ENCODE measurements at regions not wholly inside any gene's neighbourhood (a gene's known extent, or its start where the extent isn't known, plus 50 kb on each side); places are given as distances from the start of the nearest gene placed in this dataset.
"Not testable (repeated sequence)": the region's sequence is repeated elsewhere in the genome, so short reads cannot be mapped to it uniquely, and the experiment has no call there.

GRCh38 chr15:96867992-96868391 lies 537.5 kb downstream of the NR2F2 start:
- no peaks in the 10 kb centered on the region for H3K27me3 ChIP-seq (ENCODE audit: control insufficient read depth in 2 of 2, insufficient read depth in 2 of 2, low read length in 2 of 2)
- H3K4me3 Mint-ChIP-seq: no peak overlapping the region
- no peak overlapping the region for H3K4me3 ChIP-seq (ENCODE audit: low read length)
- H3K27ac ChIP-seq (ENCODE audit: low read depth, low read length): no peak overlapping the region
- peaks cover 0 to 10% (median 2%) of the 10 kb centered on the region in 5 donors for H3K27me3 Mint-ChIP-seq
- no peaks in the 10 kb centered on the region for H3K4me1 ChIP-seq (ENCODE audit: control insufficient read depth in 2 of 2, insufficient read depth in 2 of 2, low read length in 2 of 2)
- H3K9me3 Mint-ChIP-seq: peaks cover 0 to 11% (median 4%) of the 10 kb centered on the region in 11 donors
- intact Hi-C loops (cut with micrococcal nuclease): no loop called here
- CTCF ChIA-PET: no interaction called here
- no peaks in the 10 kb centered on the region for H3K9me3 ChIP-seq (ENCODE audit: control insufficient read depth in 2 of 3, low read length in 3 of 3)
- no peaks in the 10 kb centered on the region for H3K36me3 Mint-ChIP-seq
- H3K4me1 Mint-ChIP-seq: no peaks in the 10 kb centered on the region
- DNase-seq: no peak
- H3K27ac Mint-ChIP-seq: no peak overlapping the region
- POLR2A ChIA-PET: no interaction called here
- no peaks in the 10 kb centered on the region for H3K36me3 ChIP-seq (ENCODE audit: control insufficient read depth in 2 of 3, insufficient read depth in 3 of 3, low read length in 3 of 3)
- no peak for ATAC-seq

- Histone ChIP-seq H3K4me1 (ENCODE audit: control insufficient read depth in 2 of 2, insufficient read depth in 2 of 2, low read length in 2 of 2) (no peaks in the 10 kb centered on the region), H3K36me3 (ENCODE audit: control insufficient read depth in 2 of 3, insufficient read depth in 3 of 3, low read length in 3 of 3) (no peaks in the 10 kb centered on the region), H3K9me3 (ENCODE audit: control insufficient read depth in 2 of 3, low read length in 3 of 3) (no peaks in the 10 kb centered on the region), H3K27ac (ENCODE audit: low read depth, low read length) (no peak overlapping the region), H3K27me3 (ENCODE audit: control insufficient read depth in 2 of 2, insufficient read depth in 2 of 2, low read length in 2 of 2) (no peaks in the 10 kb centered on the region), H3K4me3 (ENCODE audit: low read length) (no peak overlapping the region)
- ATAC-seq (no peak), DNase-seq (no peak)
- CTCF ChIA-PET: no interaction called here
- Mint-ChIP-seq H3K9me3 (peaks cover 0 to 11% (median 4%) of the 10 kb centered on the region in 11 donors), H3K36me3 (no peaks in the 10 kb centered on the region), H3K4me3 (no peak overlapping the region), H3K27me3 (peaks cover 0 to 10% (median 2%) of the 10 kb centered on the region in 5 donors), H3K4me1 (peaks cover 0 to 1% (median 0%) of the 10 kb centered on the region in 7 donors), H3K27ac (no peak overlapping the region)
- POLR2A ChIA-PET: no interaction called here
- intact Hi-C loops (cut with micrococcal nuclease): no loop called here
These were observed 538.6 kb downstream of the NR2F2 start for GRCh38 chr15:96869122-96869521.

- H3K27ac Mint-ChIP-seq: no peak overlapping the region
- POLR2A ChIA-PET: no interaction called here
- H3K9me3 ChIP-seq (ENCODE audit: control insufficient read depth in 2 of 3, low read length in 3 of 3): no peaks in the 10 kb centered on the region
- H3K4me3 Mint-ChIP-seq: no peak overlapping the region
- H3K27ac ChIP-seq (ENCODE audit: low read depth, low read length): no peak overlapping the region
- peaks cover 0 to 11% (median 4%) of the 10 kb centered on the region in 11 donors for H3K9me3 Mint-ChIP-seq
- ATAC-seq: no peak
- CTCF ChIA-PET: no interaction called here
- H3K36me3 Mint-ChIP-seq: no peaks in the 10 kb centered on the region
- peaks cover 0 to 1% (median 0%) of the 10 kb centered on the region in 7 donors for H3K4me1 Mint-ChIP-seq
- H3K4me1 ChIP-seq (ENCODE audit: control insufficient read depth in 2 of 2, insufficient read depth in 2 of 2, low read length in 2 of 2): no peaks in the 10 kb centered on the region
- no peak overlapping the region for H3K4me3 ChIP-seq (ENCODE audit: low read length)
- H3K27me3 ChIP-seq (ENCODE audit: control insufficient read depth in 2 of 2, insufficient read depth in 2 of 2, low read length in 2 of 2): no peaks in the 10 kb centered on the region
- no peak for DNase-seq
- intact Hi-C loops (cut with micrococcal nuclease): no loop called here
- no peaks in the 10 kb centered on the region for H3K36me3 ChIP-seq (ENCODE audit: control insufficient read depth in 2 of 3, insufficient read depth in 3 of 3, low read length in 3 of 3)
- peaks cover 0 to 10% (median 2%) of the 10 kb centered on the region in 5 donors for H3K27me3 Mint-ChIP-seq
These were observed 539.3 kb downstream of the NR2F2 start for GRCh38 chr15:96869790-96870189.

- intact Hi-C loops (cut with micrococcal nuclease): no loop called here
- no peak for ATAC-seq
- POLR2A ChIA-PET: no interaction called here
These were observed 540.1 kb downstream of the NR2F2 start for GRCh38 chr15:96870580-96870979.

GRCh38 chr15:96877442-96877841 lies 546.9 kb downstream of the NR2F2 start:
- intact Hi-C loops (cut with micrococcal nuclease); ATAC-seq; H3K4me3 ChIP-seq (ENCODE audit: low read length); H3K4me3 Mint-ChIP-seq; H3K27ac ChIP-seq (ENCODE audit: low read depth, low read length); H3K4me1 ChIP-seq (ENCODE audit: control insufficient read depth in 2 of 2, insufficient read depth in 2 of 2, low read length in 2 of 2); H3K36me3 ChIP-seq (ENCODE audit: control insufficient read depth in 2 of 3, insufficient read depth in 3 of 3, low read length in 3 of 3); CTCF ChIA-PET; H3K36me3 Mint-ChIP-seq; POLR2A ChIA-PET; DNase-seq; H3K27me3 Mint-ChIP-seq; H3K9me3 ChIP-seq (ENCODE audit: control insufficient read depth in 2 of 3, low read length in 3 of 3); H3K4me1 Mint-ChIP-seq; H3K27me3 ChIP-seq (ENCODE audit: control insufficient read depth in 2 of 2, insufficient read depth in 2 of 2, low read length in 2 of 2): not testable (repeated sequence)
- Mint-ChIP-seq H3K27ac (peak overlapping the region in 1 of 9 donors; percentile 10), H3K9me3 (peaks cover 0 to 10% (median 0%) of the 10 kb centered on the region in 11 donors)

More at GRCh38 chr15:96870580-96870979, 540.1 kb downstream of the NR2F2 start:
- H3K27me3 ChIP-seq (ENCODE audit: control insufficient read depth in 2 of 2, insufficient read depth in 2 of 2, low read length in 2 of 2): no peaks in the 10 kb centered on the region
- H3K4me1 ChIP-seq (ENCODE audit: control insufficient read depth in 2 of 2, insufficient read depth in 2 of 2, low read length in 2 of 2): no peaks in the 10 kb centered on the region
- no peak for DNase-seq
- no peak overlapping the region for H3K4me3 ChIP-seq (ENCODE audit: low read length)
- Mint-ChIP-seq H3K27ac (no peak overlapping the region), H3K9me3 (peaks cover 0 to 11% (median 4%) of the 10 kb centered on the region in 11 donors), H3K4me3 (no peak overlapping the region), H3K4me1 (peaks cover 0 to 1% (median 0%) of the 10 kb centered on the region in 7 donors), H3K27me3 (peaks cover 0 to 9% (median 2%) of the 10 kb centered on the region in 5 donors), H3K36me3 (no peaks in the 10 kb centered on the region)
- H3K36me3 ChIP-seq (ENCODE audit: control insufficient read depth in 2 of 3, insufficient read depth in 3 of 3, low read length in 3 of 3): no peaks in the 10 kb centered on the region
- H3K9me3 ChIP-seq (ENCODE audit: control insufficient read depth in 2 of 3, low read length in 3 of 3): no peaks in the 10 kb centered on the region
- CTCF ChIA-PET: no interaction called here
- H3K27ac ChIP-seq (ENCODE audit: low read depth, low read length): no peak overlapping the region

GRCh38 chr15:96878129-96878528 lies 547.6 kb downstream of the NR2F2 start:
- Mint-ChIP-seq H3K27ac (no peak overlapping the region), H3K9me3 (peaks cover 0 to 10% (median 0%) of the 10 kb centered on the region in 11 donors), H3K4me3 (no peak overlapping the region), H3K4me1 (peaks cover 0 to 1% (median 0%) of the 10 kb centered on the region in 7 donors), H3K27me3 (peaks cover 0 to 5% (median 0%) of the 10 kb centered on the region in 5 donors), H3K36me3 (no peaks in the 10 kb centered on the region)
- Histone ChIP-seq H3K36me3 (ENCODE audit: control insufficient read depth in 2 of 3, insufficient read depth in 3 of 3, low read length in 3 of 3) (no peaks in the 10 kb centered on the region), H3K9me3 (ENCODE audit: control insufficient read depth in 2 of 3, low read length in 3 of 3) (no peaks in the 10 kb centered on the region), H3K4me3 (ENCODE audit: low read length) (no peak overlapping the region), H3K27ac (ENCODE audit: low read depth, low read length) (no peak overlapping the region), H3K27me3 (ENCODE audit: control insufficient read depth in 2 of 2, insufficient read depth in 2 of 2, low read length in 2 of 2) (no peaks in the 10 kb centered on the region), H3K4me1 (ENCODE audit: control insufficient read depth in 2 of 2, insufficient read depth in 2 of 2, low read length in 2 of 2) (no peaks in the 10 kb centered on the region)
- POLR2A ChIA-PET: no interaction called here
- DNase-seq (no peak), ATAC-seq (no peak)
- intact Hi-C loops (cut with micrococcal nuclease): no loop called here
- CTCF ChIA-PET: no interaction called here

GRCh38 chr15:96882121-96882772 lies 551.7 kb downstream of the NR2F2 start:
- CTCF ChIA-PET: no interaction called here
- no peaks in the 10 kb centered on the region for H3K36me3 ChIP-seq (ENCODE audit: control insufficient read depth in 2 of 3, insufficient read depth in 3 of 3, low read length in 3 of 3)
- no peaks in the 10 kb centered on the region for H3K4me1 ChIP-seq (ENCODE audit: control insufficient read depth in 2 of 2, insufficient read depth in 2 of 2, low read length in 2 of 2)
- H3K9me3 ChIP-seq (ENCODE audit: control insufficient read depth in 2 of 3, low read length in 3 of 3): no peaks in the 10 kb centered on the region
- H3K27ac Mint-ChIP-seq: no peak overlapping the region
- ATAC-seq (no peak), DNase-seq (no peak)
- no peak overlapping the region for H3K4me3 Mint-ChIP-seq
- no peak overlapping the region for H3K4me3 ChIP-seq (ENCODE audit: low read length)
- H3K27ac ChIP-seq (ENCODE audit: low read depth, low read length): no peak overlapping the region
- H3K4me1 Mint-ChIP-seq: no peaks in the 10 kb centered on the region
- POLR2A ChIA-PET: no interaction called here
- intact Hi-C loops (cut with micrococcal nuclease): no loop called here
- H3K27me3 Mint-ChIP-seq: peaks cover 0 to 5% (median 0%) of the 10 kb centered on the region in 5 donors
- H3K36me3 Mint-ChIP-seq: no peaks in the 10 kb centered on the region
- H3K27me3 ChIP-seq (ENCODE audit: control insufficient read depth in 2 of 2, insufficient read depth in 2 of 2, low read length in 2 of 2): no peaks in the 10 kb centered on the region
- peaks cover 0 to 8% (median 0%) of the 10 kb centered on the region in 11 donors for H3K9me3 Mint-ChIP-seq
